Erythroblast (primary cell): ENCODE measurements at regions not wholly inside any gene's neighbourhood (a gene's known extent, or its start where the extent isn't known, plus 50 kb on each side); places are given as distances from the start of the nearest gene placed in this dataset.

Experiments used
- GATA1 ChIP-seq: IDR thresholded peaks from 2 replicates; pipeline ENCODE4 v1.6.1; 2011; ENCODE audit warnings: low read depth, mild to moderate bottlenecking, control low read depth, low read length, moderate library complexity
- POLR2A ChIP-seq: IDR thresholded peaks from 2 replicates; pipeline ENCODE4 v1.6.1; 2011; ENCODE audit warnings: mild to moderate bottlenecking, low read length

DNA sequence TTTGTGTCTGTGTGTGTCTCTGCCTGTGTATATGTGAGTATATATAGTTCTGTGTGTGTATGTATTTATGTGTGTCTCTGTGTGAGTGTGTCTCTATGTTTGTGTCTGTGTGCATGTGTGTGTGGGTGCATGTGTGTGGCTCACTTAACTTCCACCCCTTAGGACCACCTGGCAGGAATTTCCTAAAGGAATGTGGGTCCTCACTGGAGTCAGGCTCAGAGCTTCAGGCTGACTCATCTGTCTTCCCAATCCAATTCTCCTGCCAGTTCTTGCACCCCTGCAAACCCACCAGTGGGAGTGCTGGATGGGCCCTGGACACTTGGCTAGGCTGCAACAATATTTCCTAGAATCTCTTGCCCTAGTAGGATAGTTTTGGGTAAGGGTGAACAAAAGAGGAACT lies 70.2 kb upstream of the GRB10 start:
- no peak for TF ChIP-seq POLR2A
- no peak for TF ChIP-seq GATA1
